ENCODE measurements at regions not wholly inside any gene's neighbourhood (a gene's known extent, or its start where the extent isn't known, plus 50 kb on each side); places are given as distances from the start of the nearest gene placed in this dataset.

- TF ChIP-seq CTCF (IDR thresholded peaks at IDR 0.05 in 4 of 5, conservative IDR thresholded peaks at IDR 0.05 in 1 of 5) (no peak), POLR2A (IDR thresholded peaks at IDR 0.05) (no peak)
These were observed 114.0 kb downstream of the SLC38A4 start for GRCh38 chr12:46711756-46712155.
